PFSK-1 (cell line): ENCODE measurements at regions not wholly inside any gene's neighbourhood (a gene's known extent, or its start where the extent isn't known, plus 50 kb on each side); places are given as distances from the start of the nearest gene placed in this dataset.

Experiments used
- SIN3A ChIP-seq: IDR thresholded peaks from 2 replicates; pipeline ENCODE4 v1.6.1; 2012; ENCODE audit warnings: mild to moderate bottlenecking, low read length, moderate library complexity, borderline replicate concordance; ENCODE audit not compliant: insufficient read depth
- TF ChIP-seq, protein P1 (sequence below), 2 experiments: IDR thresholded peaks; 2 replicates each; pipeline versions ENCODE4 v1.6.1 to v1.8.0; 2011 to 2012; ENCODE audit warnings: low read depth in 2 of 2, low read length in 2 of 2, control low read depth in 1 of 2, inconsistent platforms in 1 of 2, mild to moderate bottlenecking in 1 of 2, moderate library complexity in 1 of 2; ENCODE audit not compliant: insufficient read depth in 1 of 2

DNA sequence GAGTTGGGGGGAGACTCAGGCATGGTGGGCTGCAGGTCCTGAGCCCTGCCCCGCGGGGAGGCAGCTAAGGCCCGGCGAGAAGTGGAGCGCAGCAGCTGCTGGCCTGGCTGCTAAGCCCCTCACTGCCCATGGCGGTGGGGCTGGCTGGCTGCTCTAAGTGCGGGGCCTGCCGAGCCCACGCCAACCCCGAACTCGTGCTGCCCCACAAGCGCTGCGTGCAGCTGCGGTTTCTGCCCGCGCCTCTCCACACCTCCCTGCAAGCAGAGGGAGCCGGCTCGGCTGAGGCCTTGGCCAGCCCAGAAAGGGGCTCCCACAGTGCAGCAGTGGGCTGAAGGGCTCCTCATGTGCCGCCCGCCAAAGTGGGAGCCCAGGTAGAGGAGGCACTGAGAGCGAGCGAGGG is 1355.1 kb upstream of the WWC1 start:
- no peak for TF ChIP-seq SIN3A
- TF ChIP-seq, protein P1, sequence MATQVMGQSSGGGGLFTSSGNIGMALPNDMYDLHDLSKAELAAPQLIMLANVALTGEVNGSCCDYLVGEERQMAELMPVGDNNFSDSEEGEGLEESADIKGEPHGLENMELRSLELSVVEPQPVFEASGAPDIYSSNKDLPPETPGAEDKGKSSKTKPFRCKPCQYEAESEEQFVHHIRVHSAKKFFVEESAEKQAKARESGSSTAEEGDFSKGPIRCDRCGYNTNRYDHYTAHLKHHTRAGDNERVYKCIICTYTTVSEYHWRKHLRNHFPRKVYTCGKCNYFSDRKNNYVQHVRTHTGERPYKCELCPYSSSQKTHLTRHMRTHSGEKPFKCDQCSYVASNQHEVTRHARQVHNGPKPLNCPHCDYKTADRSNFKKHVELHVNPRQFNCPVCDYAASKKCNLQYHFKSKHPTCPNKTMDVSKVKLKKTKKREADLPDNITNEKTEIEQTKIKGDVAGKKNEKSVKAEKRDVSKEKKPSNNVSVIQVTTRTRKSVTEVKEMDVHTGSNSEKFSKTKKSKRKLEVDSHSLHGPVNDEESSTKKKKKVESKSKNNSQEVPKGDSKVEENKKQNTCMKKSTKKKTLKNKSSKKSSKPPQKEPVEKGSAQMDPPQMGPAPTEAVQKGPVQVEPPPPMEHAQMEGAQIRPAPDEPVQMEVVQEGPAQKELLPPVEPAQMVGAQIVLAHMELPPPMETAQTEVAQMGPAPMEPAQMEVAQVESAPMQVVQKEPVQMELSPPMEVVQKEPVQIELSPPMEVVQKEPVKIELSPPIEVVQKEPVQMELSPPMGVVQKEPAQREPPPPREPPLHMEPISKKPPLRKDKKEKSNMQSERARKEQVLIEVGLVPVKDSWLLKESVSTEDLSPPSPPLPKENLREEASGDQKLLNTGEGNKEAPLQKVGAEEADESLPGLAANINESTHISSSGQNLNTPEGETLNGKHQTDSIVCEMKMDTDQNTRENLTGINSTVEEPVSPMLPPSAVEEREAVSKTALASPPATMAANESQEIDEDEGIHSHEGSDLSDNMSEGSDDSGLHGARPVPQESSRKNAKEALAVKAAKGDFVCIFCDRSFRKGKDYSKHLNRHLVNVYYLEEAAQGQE (IDR thresholded peaks at IDR 0.05; ENCODE audit: insufficient read depth in 1 of 2, low read depth in 2 of 2, low read length in 2 of 2): no peak
